GM18873 (cell line): ENCODE measurements at regions not wholly inside any gene's neighbourhood (a gene's known extent, or its start where the extent isn't known, plus 50 kb on each side); places are given as distances from the start of the nearest gene placed in this dataset.
"Not testable (repeated sequence)": the region's sequence is repeated elsewhere in the genome, so short reads cannot be mapped to it uniquely, and the experiment has no call there.

Experiments used
- ATAC-seq: cut with Tn5 transposase; IDR thresholded peaks from one replicate; pipeline ENCODE4 v1.9.1; 2021; ENCODE audit warnings: mild to moderate bottlenecking, moderate library complexity, moderate number of reproducible peaks; ENCODE audit not compliant: unreplicated experiment, low FRiP score

- no peak for ATAC-seq
Measured at GRCh38 chr2:113341191-113341869, 62.6 kb upstream of the PAX8 start.

GRCh38 chr2:113337809-113338208 is 59.1 kb upstream of the PAX8 start:
- no peak for ATAC-seq

DNA sequence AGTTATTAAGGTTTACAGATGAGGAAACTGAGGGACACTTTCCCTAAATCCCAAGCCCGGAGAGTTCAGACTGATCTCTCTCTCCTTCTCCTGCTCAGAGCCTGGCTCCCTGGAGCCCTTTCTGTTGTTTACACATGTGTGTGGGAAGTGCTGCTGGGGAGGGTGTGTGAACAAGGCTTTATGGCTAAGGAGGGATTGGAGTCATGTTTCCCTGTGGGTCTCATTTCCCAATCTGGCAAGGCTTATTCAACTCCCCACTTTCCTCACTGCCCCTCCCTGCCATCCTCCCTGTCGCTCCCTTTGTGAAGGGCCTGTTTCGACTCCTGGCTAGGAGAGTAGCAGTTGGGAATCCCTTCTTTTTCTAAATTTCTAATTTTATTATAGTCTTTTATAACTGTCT is 57.3 kb upstream of the PAX8 start:
- not testable (repeated sequence) for ATAC-seq

DNA sequence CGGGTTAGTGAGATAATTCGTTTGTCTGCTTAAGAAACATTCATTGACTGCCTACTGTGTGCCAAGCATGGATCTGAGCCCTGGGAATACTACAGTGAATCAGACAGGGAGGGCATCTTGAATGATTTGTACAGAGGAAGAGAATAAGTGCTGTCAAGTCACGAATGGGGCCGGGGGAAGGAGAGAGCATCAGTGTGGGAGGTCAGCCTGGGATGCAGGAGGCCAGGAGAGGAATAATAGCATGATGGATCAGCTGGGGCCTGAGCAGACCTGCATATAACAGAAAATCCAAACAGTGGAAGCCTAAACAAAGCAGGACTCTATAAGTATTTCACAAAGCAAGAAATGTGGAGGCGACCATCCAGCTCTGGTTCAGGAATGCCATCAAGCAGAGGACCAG is 55.4 kb upstream of the PAX8 start:
- ATAC-seq: no peak

GRCh38 chr2:113333735-113334134 is 55.0 kb upstream of the PAX8 start:
- ATAC-seq: not testable (repeated sequence)

- not testable (repeated sequence) for ATAC-seq
Measured at GRCh38 chr2:113330060-113330767, 51.5 kb upstream of the PAX8 start.

GRCh38 chr2:113328973-113329372 is 50.3 kb upstream of the PAX8 start:
- ATAC-seq: not testable (repeated sequence)

- not testable (repeated sequence) for ATAC-seq
Measured at GRCh38 chr2:113328572-113328971, 49.9 kb upstream of the PAX8 start.
